ENCODE measurements at regions not wholly inside any gene's neighbourhood (a gene's known extent, or its start where the extent isn't known, plus 50 kb on each side); places are given as distances from the start of the nearest gene placed in this dataset.

GRCh38 chr5:163789870-163790269 lies 284.5 kb downstream of the MAT2B start:
- no peaks in the 10 kb centered on the region for H3K36me3 ChIP-seq (ENCODE audit: control insufficient read depth in 2 of 2, extremely low read depth in 1 of 2, insufficient read depth in 2 of 2, low read length in 2 of 2)
- dilution Hi-C loops (cut with MboI; ENCODE audit: extremely low pct_ligation_motif_present, low sequenced_read_pairs) = no loop called here
- H3K4me2 ChIP-seq (ENCODE audit: control insufficient read depth, extremely low read depth, insufficient read depth, low read depth, low read length) = no peak overlapping the region
- DNase-seq (ENCODE audit: low read depth, low spot score) (no peak), FAIRE-seq (no peak)
- no peak overlapping the region for H3K4me3 ChIP-seq (ENCODE audit: control insufficient read depth in 2 of 3, extremely low read depth in 1 of 3, insufficient read depth in 2 of 3, low read depth in 1 of 3, low read length in 3 of 3)
- H3K4me1 ChIP-seq (ENCODE audit: control insufficient read depth, extremely low read depth, insufficient read depth, low read length) = no peaks in the 10 kb centered on the region
- TF ChIP-seq CTCF (optimal IDR thresholded peaks at IDR 0.05 in 1 of 3, IDR thresholded peaks at IDR 0.05 in 1 of 3, conservative IDR thresholded peaks at IDR 0.05 in 1 of 3; ENCODE audit: extremely low read depth in 1 of 3, insufficient read depth in 2 of 3, low read length in 3 of 3) (no peak), EZH2 (IDR thresholded peaks at IDR 0.05; ENCODE audit: low read length) (no peak)
- H3K79me2 ChIP-seq (ENCODE audit: control insufficient read depth, insufficient read depth, low read length) = no peaks in the 10 kb centered on the region
- H3K9me1 ChIP-seq (ENCODE audit: control insufficient read depth, extremely low read depth, insufficient read depth, low read length) = no peaks in the 10 kb centered on the region
- H3K9me3 ChIP-seq (ENCODE audit: control insufficient read depth, low read depth, low read length) = no peaks in the 10 kb centered on the region
- H4K20me1 ChIP-seq (ENCODE audit: control insufficient read depth, extremely low read depth, insufficient read depth, low read length) = no peaks in the 10 kb centered on the region
- no peak overlapping the region for H3K27ac ChIP-seq (ENCODE audit: control insufficient read depth, insufficient read depth, low read length)
- no peak overlapping the region for H2AFZ ChIP-seq (ENCODE audit: control insufficient read depth, low read length)
- H3K9ac ChIP-seq (ENCODE audit: control insufficient read depth, extremely low read depth, insufficient read depth, low read length) = no peak overlapping the region
- no peaks in the 10 kb centered on the region for H3K27me3 ChIP-seq (ENCODE audit: control insufficient read depth, extremely low read depth, insufficient read depth, low read length)

GRCh38 chr5:163790497-163790896 lies 285.1 kb downstream of the MAT2B start:
- Histone ChIP-seq H3K4me1 (ENCODE audit: control insufficient read depth, extremely low read depth, insufficient read depth, low read length) (no peaks in the 10 kb centered on the region), H3K9me1 (ENCODE audit: control insufficient read depth, extremely low read depth, insufficient read depth, low read length) (no peaks in the 10 kb centered on the region), H3K9me3 (ENCODE audit: control insufficient read depth, low read depth, low read length) (no peaks in the 10 kb centered on the region), H3K27me3 (ENCODE audit: control insufficient read depth, extremely low read depth, insufficient read depth, low read length) (no peaks in the 10 kb centered on the region), H3K9ac (ENCODE audit: control insufficient read depth, extremely low read depth, insufficient read depth, low read length) (no peak overlapping the region), H4K20me1 (ENCODE audit: control insufficient read depth, extremely low read depth, insufficient read depth, low read length) (no peaks in the 10 kb centered on the region), H3K27ac (ENCODE audit: control insufficient read depth, insufficient read depth, low read length) (no peak overlapping the region), H3K4me3 (ENCODE audit: control insufficient read depth in 2 of 3, extremely low read depth in 1 of 3, insufficient read depth in 2 of 3, low read depth in 1 of 3, low read length in 3 of 3) (no peak overlapping the region), H3K4me2 (ENCODE audit: control insufficient read depth, extremely low read depth, insufficient read depth, low read depth, low read length) (no peak overlapping the region), H3K36me3 (ENCODE audit: control insufficient read depth in 2 of 2, extremely low read depth in 1 of 2, insufficient read depth in 2 of 2, low read length in 2 of 2) (no peaks in the 10 kb centered on the region), H2AFZ (ENCODE audit: control insufficient read depth, low read length) (no peak overlapping the region), H3K79me2 (ENCODE audit: control insufficient read depth, insufficient read depth, low read length) (no peaks in the 10 kb centered on the region)
- no peak for DNase-seq (ENCODE audit: low read depth, low spot score)
- no peak for FAIRE-seq
- no peak for TF ChIP-seq CTCF (optimal IDR thresholded peaks at IDR 0.05 in 1 of 3, IDR thresholded peaks at IDR 0.05 in 1 of 3, conservative IDR thresholded peaks at IDR 0.05 in 1 of 3; ENCODE audit: extremely low read depth in 1 of 3, insufficient read depth in 2 of 3, low read length in 3 of 3)
- dilution Hi-C loops (cut with MboI; ENCODE audit: extremely low pct_ligation_motif_present, low sequenced_read_pairs) = no loop called here

All from keratinocyte (primary cell).